Adrenal gland (tissue), 5 donors: ENCODE measurements at regions not wholly inside any gene's neighbourhood (a gene's known extent, or its start where the extent isn't known, plus 50 kb on each side); places are given as distances from the start of the nearest gene placed in this dataset.

Experiments
- POLR2A ChIP-seq, 2 donors: fragments of 450-650 bp; IDR thresholded peaks; one replicate each; pipeline ENCODE4 v1.6.1; 2017; ENCODE audit warnings: antibody characterized with exemption in 2 of 2, mild to moderate bottlenecking in 2 of 2, moderate library complexity in 1 of 2
- TF ChIP-seq, protein P1 (sequence below), 6 experiments: fragments of 450-650 bp in 4 of 6; fragments of 200-600 bp in 2 of 6; sonication (generic) in 1 of 6; IDR thresholded peaks; 1 replicate in 5 of 6; 2 replicates in 1 of 6; pipeline versions ENCODE4 v1.5.1 to v1.8.0; 2016 to 2021; ENCODE audit warnings: antibody characterized with exemption in 6 of 6, mild to moderate bottlenecking in 2 of 6, moderate library complexity in 1 of 6
- donor health status: DM: no; HTN: no; CAD: no.

DNA sequence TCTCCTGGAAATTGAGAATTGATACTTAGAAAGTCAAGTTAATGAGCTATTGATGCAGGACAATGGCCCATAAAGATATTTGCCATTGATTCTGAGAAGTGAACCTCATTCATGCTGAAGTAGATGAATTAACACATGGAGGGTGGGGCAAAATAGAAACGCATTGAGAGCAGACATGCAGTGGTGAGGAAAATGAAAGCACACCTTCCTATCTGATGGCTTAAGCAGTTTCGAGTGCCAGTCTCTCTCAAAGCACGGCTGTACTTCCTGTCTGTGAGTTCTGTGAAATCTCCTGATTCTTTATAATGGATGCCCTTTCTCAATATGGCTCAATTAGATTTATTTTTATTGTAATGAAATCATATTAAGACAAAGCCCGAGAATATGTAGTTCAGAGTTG is 247.0 kb downstream of the TMX3 start:
- TF ChIP-seq, protein P1, sequence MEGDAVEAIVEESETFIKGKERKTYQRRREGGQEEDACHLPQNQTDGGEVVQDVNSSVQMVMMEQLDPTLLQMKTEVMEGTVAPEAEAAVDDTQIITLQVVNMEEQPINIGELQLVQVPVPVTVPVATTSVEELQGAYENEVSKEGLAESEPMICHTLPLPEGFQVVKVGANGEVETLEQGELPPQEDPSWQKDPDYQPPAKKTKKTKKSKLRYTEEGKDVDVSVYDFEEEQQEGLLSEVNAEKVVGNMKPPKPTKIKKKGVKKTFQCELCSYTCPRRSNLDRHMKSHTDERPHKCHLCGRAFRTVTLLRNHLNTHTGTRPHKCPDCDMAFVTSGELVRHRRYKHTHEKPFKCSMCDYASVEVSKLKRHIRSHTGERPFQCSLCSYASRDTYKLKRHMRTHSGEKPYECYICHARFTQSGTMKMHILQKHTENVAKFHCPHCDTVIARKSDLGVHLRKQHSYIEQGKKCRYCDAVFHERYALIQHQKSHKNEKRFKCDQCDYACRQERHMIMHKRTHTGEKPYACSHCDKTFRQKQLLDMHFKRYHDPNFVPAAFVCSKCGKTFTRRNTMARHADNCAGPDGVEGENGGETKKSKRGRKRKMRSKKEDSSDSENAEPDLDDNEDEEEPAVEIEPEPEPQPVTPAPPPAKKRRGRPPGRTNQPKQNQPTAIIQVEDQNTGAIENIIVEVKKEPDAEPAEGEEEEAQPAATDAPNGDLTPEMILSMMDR (IDR thresholded peaks at IDR 0.05), result no peak
- no peak for TF ChIP-seq POLR2A (IDR thresholded peaks at IDR 0.05)
